Karpas-422 (cell line): ENCODE measurements at regions not wholly inside any gene's neighbourhood (a gene's known extent, or its start where the extent isn't known, plus 50 kb on each side); places are given as distances from the start of the nearest gene placed in this dataset.
"Not testable (repeated sequence)": the region's sequence is repeated elsewhere in the genome, so short reads cannot be mapped to it uniquely, and the experiment has no call there.

Source experiments
- DNase-seq: peaks from one replicate; pipeline ENCODE4 v3.0.0-alpha.2; 2015
- H2AFZ ChIP-seq: fragments of 200-600 bp; sonication (generic); 2 replicates; pipeline ENCODE4 v1.6.1; 2014; ENCODE audit warnings: antibody characterized with exemption, low read length, mixed read lengths
- H3K27ac ChIP-seq: fragments of 200-600 bp; sonication (generic); 2 replicates; pipeline ENCODE4 v1.5.1; 2014; ENCODE audit warnings: mild to moderate bottlenecking, low read length, moderate library complexity
- H3K27me3 ChIP-seq: fragments of 200-600 bp; sonication (generic); 2 replicates; pipeline ENCODE4 v1.6.1; 2014; ENCODE audit warnings: low read length, mixed read lengths
- H3K36me3 ChIP-seq: fragments of 200-600 bp; sonication (generic); 2 replicates; pipeline ENCODE4 v1.6.1; 2014; ENCODE audit warnings: low read length, mixed read lengths; ENCODE audit not compliant: insufficient read depth
- H3K4me1 ChIP-seq: fragments of 200-600 bp; sonication (generic); 2 replicates; pipeline ENCODE4 v1.6.1; 2014; ENCODE audit warnings: mild to moderate bottlenecking, low read length, mixed read lengths
- H3K4me2 ChIP-seq: fragments of 200-600 bp; sonication (generic); 2 replicates; pipeline ENCODE4 v1.6.1; 2014; ENCODE audit warnings: low read length, low read depth, mild to moderate bottlenecking; ENCODE audit not compliant: poor library complexity, severe bottlenecking
- H3K4me3 ChIP-seq: fragments of 200-600 bp; sonication (generic); 2 replicates; pipeline ENCODE4 v1.5.1; 2014; ENCODE audit warnings: mild to moderate bottlenecking, antibody characterized with exemption, low read length, mixed read lengths
- H3K79me2 ChIP-seq: fragments of 200-600 bp; sonication (generic); 2 replicates; pipeline ENCODE4 v1.6.1; 2014; ENCODE audit warnings: mild to moderate bottlenecking, low read length, mixed read lengths
- H3K9ac ChIP-seq: fragments of 200-600 bp; sonication (generic); 2 replicates; pipeline ENCODE4 v1.6.0; 2014; ENCODE audit warnings: low read length
- H3K9me2 ChIP-seq: fragments of 200-600 bp; sonication (generic), shearing (Covaris generic); replicated peaks from 2 replicates; pipeline ENCODE4 v1.6.0; 2014; ENCODE audit warnings: mild to moderate bottlenecking, low read length, moderate library complexity; ENCODE audit not compliant: insufficient read depth
- H3K9me3 ChIP-seq: fragments of 300-700, 200-600 bp; sonication (generic); 2 replicates; pipeline ENCODE4 v1.6.1; 2014; ENCODE audit warnings: low read length, mixed read lengths
- H4K20me1 ChIP-seq: fragments of 200-600 bp; sonication (generic); 2 replicates; pipeline ENCODE4 v1.6.1; 2014; ENCODE audit warnings: mild to moderate bottlenecking, antibody characterized with exemption, low read length, low read depth; ENCODE audit not compliant: insufficient read depth

DNA sequence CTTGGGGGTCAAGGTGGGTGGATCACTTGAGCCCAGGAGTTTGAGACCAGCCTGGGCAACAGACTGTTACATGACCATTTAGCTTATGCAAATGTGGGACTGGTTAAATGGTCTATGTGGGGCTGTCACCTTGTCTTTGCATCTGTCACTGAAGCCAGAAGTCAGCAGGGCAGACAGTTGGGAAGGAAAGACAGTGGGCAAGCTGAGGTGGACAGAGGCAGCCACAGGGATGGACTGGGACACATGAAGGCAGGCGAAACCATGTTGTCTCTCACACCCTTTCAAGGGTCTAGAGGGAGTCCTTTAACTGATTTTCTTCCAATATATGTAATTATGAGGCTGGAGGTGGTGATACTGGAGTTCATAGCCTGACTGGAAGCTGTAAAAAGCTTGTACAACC is 426.4 kb downstream of the TMEM121 start:
- Histone ChIP-seq H3K27me3 (no peaks in the 10 kb centered on the region), H4K20me1 (no peaks in the 10 kb centered on the region), H3K4me3 (no peak overlapping the region), H3K9me2 (no peaks in the 10 kb centered on the region), H3K9me3 (no peaks in the 10 kb centered on the region), H3K79me2 (no peaks in the 10 kb centered on the region), H3K4me2 (no peak overlapping the region), H3K36me3 (no peaks in the 10 kb centered on the region), H3K27ac (no peak overlapping the region), H2AFZ (no peak overlapping the region), H3K9ac (no peak overlapping the region), H3K4me1 (no peaks in the 10 kb centered on the region)
- no peak for DNase-seq

DNA sequence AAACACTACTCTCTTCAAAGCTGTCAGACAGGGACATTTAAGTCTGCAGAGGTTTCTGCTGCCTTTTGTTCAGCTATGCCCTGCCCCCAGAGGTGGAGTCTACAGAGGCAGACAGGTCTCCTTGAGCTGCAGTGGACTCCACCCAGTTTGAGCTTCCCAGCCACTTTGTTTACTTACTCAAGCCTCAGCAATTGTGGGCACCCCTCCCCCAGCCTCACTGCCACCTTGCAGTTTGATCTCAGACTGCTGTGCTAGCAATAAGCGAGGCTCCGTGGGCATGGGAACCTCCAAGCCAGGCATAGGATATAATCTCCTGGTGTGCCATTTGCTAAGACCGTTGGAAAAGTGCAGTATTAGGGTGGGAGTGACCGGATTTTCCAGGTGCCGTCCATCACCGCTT is 435.2 kb downstream of the TMEM121 start:
- H3K4me3 ChIP-seq, H3K79me2 ChIP-seq, H3K9ac ChIP-seq, H3K9me2 ChIP-seq, H2AFZ ChIP-seq, H3K27me3 ChIP-seq, H4K20me1 ChIP-seq, H3K27ac ChIP-seq, H3K9me3 ChIP-seq, H3K4me2 ChIP-seq, DNase-seq, H3K36me3 ChIP-seq, H3K4me1 ChIP-seq: not testable (repeated sequence)

DNA sequence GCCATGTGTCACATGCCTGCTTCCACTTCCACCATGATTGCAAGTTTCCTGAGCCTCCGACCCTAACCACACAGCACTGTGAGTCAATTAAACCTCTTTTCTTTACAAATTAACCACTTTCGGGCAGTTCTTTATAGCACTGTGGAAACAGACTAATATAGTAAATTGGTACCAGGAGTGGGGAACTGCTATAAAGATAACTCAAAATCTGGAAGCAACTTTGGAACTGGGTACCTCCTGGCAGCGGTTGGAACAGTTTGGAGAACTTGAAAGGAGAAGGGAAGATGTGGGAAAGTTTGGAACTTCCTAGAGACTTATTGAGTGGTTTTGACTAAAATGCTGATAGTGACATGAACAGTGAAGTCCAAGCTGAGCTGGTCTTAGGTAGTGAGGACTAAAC is 436.1 kb downstream of the TMEM121 start:
- H3K27me3 ChIP-seq, result no peaks in the 10 kb centered on the region
- no peak overlapping the region for H3K9ac ChIP-seq
- H3K9me2 ChIP-seq, result no peaks in the 10 kb centered on the region
- no peaks in the 10 kb centered on the region for H3K9me3 ChIP-seq
- no peak overlapping the region for H3K4me2 ChIP-seq
- no peaks in the 10 kb centered on the region for H3K4me1 ChIP-seq
- H3K27ac ChIP-seq, result no peak overlapping the region
- no peak overlapping the region for H2AFZ ChIP-seq
- no peaks in the 10 kb centered on the region for H3K79me2 ChIP-seq
- no peaks in the 10 kb centered on the region for H3K36me3 ChIP-seq
- no peak overlapping the region for H3K4me3 ChIP-seq
- H4K20me1 ChIP-seq, result no peaks in the 10 kb centered on the region
- no peak for DNase-seq

DNA sequence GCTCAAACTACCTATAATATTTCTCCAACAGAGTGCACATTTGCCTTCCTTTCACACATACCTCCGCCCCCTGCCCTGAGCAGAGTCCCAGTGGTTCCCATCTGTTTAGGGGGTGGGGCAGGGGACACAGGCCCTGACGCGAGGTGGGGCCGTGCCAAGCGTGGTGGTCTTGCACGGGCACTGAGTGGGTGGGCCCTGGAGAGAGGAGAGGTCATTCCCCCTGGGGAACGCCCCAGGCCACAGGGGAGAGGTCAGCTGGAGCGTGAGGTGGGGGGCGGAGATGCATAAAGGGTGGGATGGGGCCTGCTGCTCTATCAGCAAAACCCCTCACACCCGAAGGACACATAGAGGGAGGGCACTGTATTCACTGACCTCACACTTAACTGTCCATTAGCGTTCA is 441.9 kb downstream of the TMEM121 start:
- H3K9ac ChIP-seq, result no peak overlapping the region
- no peaks in the 10 kb centered on the region for H3K4me1 ChIP-seq
- no peaks in the 10 kb centered on the region for H3K79me2 ChIP-seq
- no peak overlapping the region for H3K27ac ChIP-seq
- DNase-seq, result no peak
- H3K4me2 ChIP-seq, result no peak overlapping the region
- H4K20me1 ChIP-seq, result no peaks in the 10 kb centered on the region
- no peaks in the 10 kb centered on the region for H3K9me3 ChIP-seq
- H3K4me3 ChIP-seq, result no peak overlapping the region
- H3K36me3 ChIP-seq, result no peaks in the 10 kb centered on the region
- no peaks in the 10 kb centered on the region for H3K9me2 ChIP-seq
- H3K27me3 ChIP-seq, result no peaks in the 10 kb centered on the region
- H2AFZ ChIP-seq, result no peak overlapping the region

DNA sequence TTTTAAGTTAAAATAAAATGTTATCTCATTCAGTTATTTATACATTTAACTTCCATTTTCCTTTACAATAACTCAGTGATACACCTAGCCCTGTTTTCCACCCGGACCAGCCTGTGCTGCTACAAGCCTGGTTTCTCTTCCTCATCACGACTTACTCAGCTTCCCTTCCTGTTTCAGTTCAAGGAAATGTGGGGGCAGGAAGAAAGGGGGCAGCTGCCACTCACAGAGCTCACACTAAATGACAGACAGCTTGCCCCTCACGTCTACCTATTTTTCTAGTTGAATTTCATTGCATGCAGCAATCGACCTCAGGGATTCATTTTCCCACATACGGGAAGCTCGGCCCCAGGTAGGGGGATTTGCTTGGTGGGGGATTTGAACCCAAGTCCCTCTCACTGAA is 442.6 kb downstream of the TMEM121 start:
- not testable (repeated sequence) for H3K36me3 ChIP-seq, H3K9me3 ChIP-seq, H3K4me2 ChIP-seq, H4K20me1 ChIP-seq, DNase-seq, H3K4me1 ChIP-seq, H3K9me2 ChIP-seq, H3K79me2 ChIP-seq, H3K4me3 ChIP-seq, H3K27ac ChIP-seq, H3K27me3 ChIP-seq, H3K9ac ChIP-seq, H2AFZ ChIP-seq

DNA sequence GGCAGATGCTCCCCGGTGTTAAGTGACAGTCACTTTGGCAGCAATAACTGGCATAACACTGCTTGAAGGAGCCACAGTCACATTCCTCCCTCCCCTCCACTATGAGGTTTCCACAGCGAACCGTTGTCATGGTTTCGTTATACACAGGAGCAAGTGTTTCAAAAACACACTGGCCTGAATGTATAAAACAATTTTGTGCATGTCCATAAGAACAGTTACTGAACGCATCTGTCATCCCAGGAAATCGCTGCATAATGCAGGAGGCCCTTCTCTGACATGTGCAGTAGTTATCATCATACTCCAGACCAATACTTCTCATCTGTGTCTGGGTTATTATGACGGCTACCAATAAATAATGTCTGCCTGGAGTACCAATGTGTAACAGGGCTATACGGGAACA is 444.4 kb downstream of the TMEM121 start:
- H3K4me2 ChIP-seq, H3K9ac ChIP-seq, H4K20me1 ChIP-seq, H3K27ac ChIP-seq, H3K36me3 ChIP-seq, H2AFZ ChIP-seq, H3K9me2 ChIP-seq, H3K79me2 ChIP-seq, H3K4me1 ChIP-seq, DNase-seq, H3K27me3 ChIP-seq, H3K4me3 ChIP-seq, H3K9me3 ChIP-seq: not testable (repeated sequence)

DNA sequence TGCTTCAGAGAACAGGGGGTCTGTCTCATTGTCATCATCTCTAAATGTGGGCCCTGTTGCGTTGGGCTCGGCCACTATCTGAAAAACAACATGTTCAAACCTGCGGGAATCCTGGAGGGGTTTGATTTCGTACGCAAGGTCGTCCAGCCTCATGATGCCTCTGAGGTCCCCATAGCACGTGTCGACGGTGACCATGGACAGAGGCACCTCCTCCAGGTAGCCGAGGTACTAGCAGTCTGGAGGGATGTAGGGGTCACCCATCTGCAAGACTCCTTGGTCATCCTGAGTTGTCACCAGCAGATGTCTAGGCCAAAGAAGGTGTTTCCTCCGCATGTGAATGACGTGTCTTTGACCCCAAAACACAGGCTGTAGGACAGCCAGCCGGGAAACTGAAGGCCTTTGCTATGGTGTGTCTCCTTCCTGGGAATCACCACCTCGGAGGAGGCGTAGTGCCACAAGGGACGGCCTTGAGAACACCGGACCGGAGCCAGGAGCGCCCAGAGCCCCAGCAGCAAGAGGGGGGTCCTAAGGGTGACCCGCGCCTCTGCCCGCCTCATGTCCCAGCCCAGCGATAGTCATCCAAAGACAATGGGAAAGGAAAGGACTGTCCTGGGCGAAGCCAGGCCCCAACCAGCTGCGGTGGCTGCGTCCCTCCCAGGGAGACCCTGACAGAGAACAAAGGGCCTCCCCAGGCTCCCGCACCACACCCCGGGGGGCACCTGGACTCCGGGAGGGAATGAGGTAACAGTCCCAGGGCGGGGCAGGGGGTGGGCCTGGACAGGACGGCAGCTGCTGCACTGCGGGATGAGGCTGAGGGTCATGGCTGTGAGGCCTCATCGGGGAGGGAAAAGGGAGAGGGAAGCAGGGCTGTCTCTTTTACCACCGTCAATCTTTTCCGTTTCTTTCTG is 445.5 kb downstream of the TMEM121 start:
- Histone ChIP-seq H3K27me3 (no peaks in the 10 kb centered on the region), H3K79me2 (no peaks in the 10 kb centered on the region), H3K4me1 (no peaks in the 10 kb centered on the region), H3K4me2 (no peak overlapping the region), H3K9me3 (no peaks in the 10 kb centered on the region), H2AFZ (no peak overlapping the region), H3K9me2 (no peaks in the 10 kb centered on the region), H3K9ac (no peak overlapping the region), H3K4me3 (no peak overlapping the region), H3K36me3 (no peaks in the 10 kb centered on the region), H4K20me1 (no peaks in the 10 kb centered on the region), H3K27ac (no peak overlapping the region)
- no peak for DNase-seq

DNA sequence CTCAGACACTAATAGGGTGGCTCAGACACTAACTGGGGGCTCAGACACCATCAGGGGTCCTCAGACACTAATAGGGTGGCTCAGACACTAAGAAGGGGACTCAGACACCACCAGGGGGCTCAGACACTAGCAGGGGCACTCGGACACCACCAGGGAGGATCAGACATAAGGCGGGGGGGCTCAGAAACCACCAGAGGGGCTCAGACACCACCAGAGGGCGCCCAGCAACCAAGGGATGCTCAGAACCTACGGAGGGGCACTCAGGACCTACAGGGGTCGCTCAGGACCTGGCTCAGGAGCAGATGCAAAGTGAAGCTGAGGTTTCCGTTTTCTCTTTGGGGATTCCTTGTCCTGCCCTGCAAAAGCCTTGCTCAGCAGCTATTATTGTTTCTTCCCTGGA is 448.5 kb downstream of the TMEM121 start:
- H3K27me3 ChIP-seq, result no peaks in the 10 kb centered on the region
- DNase-seq, result peak; percentile 57
- no peaks in the 10 kb centered on the region for H3K4me1 ChIP-seq

More for the DNA sequence above, 448.5 kb downstream of the TMEM121 start:
- H3K36me3 ChIP-seq, result no peaks in the 10 kb centered on the region
- H3K9me3 ChIP-seq, result no peaks in the 10 kb centered on the region
- H3K4me2 ChIP-seq, result no peak overlapping the region
- no peak overlapping the region for H2AFZ ChIP-seq
- H3K9ac ChIP-seq, result no peak overlapping the region
- no peaks in the 10 kb centered on the region for H3K79me2 ChIP-seq
- no peak overlapping the region for H3K4me3 ChIP-seq
- no peaks in the 10 kb centered on the region for H3K9me2 ChIP-seq
- H4K20me1 ChIP-seq, result no peaks in the 10 kb centered on the region
- no peak overlapping the region for H3K27ac ChIP-seq
